ENCODE measurements at regions not wholly inside any gene's neighbourhood (a gene's known extent, or its start where the extent isn't known, plus 50 kb on each side); places are given as distances from the start of the nearest gene placed in this dataset.

DNA sequence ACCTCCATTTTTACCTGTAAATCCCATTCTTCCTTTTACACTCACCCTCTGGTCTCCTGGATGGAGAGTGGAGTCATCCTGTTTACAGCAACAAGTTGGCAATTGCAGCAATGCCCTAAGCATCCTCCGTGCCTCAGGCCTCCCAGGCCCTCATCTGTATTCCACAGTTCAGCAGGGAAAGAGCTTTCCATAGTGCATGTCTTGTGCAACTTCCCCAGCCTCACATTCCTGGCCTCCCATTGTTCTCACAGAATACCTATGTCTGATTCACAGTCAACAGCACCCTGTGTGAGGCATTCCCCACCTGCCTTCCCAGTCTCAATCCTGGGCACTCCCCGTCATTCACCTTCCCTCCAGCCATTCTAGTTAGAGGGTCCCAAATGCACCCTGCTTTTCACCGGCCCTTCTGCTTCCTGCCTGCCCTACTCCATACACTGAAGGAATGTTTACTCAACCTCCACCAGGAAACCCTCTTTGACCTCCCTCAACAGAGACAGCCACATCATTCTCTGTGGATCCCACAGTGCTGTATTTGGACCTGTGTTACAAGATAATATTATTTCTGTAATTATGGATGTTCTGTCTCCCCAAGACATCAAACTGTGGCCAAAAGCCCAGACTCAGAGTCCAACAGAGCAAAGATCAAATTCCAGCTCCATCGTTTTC is 405.7 kb downstream of the BUD13 start:
- Mint-ChIP-seq H3K27ac (peak overlapping the region; percentile 4), H3K4me1 (peaks cover 16% of the 10 kb centered on the region), H3K9me3 (peaks cover 17% of the 10 kb centered on the region; the same call in 2 of the 3 replicates), H3K36me3 (ENCODE audit: low read depth) (peaks cover 14% of the 10 kb centered on the region), H3K27me3 (ENCODE audit: insufficient read depth, low read depth, poor library complexity) (no peaks in the 10 kb centered on the region), H3K4me3 (no peak overlapping the region)
- H3K36me3 ChIP-seq (ENCODE audit: insufficient read depth) = no peaks in the 10 kb centered on the region
- H4K20me1 ChIP-seq (replicated peaks; ENCODE audit: insufficient read depth) = 0 out of 2 replicates have a peak, but pooled peaks cover 3% of the 10 kb centered on the region
- H3K4me3 ChIP-seq = no peak overlapping the region
- H3K79me2 ChIP-seq (replicated peaks; ENCODE audit: insufficient read depth) = 0 out of 2 replicates have a peak, but pooled peaks cover 3% of the 10 kb centered on the region
- no peaks in the 10 kb centered on the region for H3K27me3 ChIP-seq (ENCODE audit: insufficient read depth)
- TF ChIP-seq EZH2phosphoT487 (IDR thresholded peaks at IDR 0.05; ENCODE audit: unreplicated experiment) (no peak), JUNB (IDR thresholded peaks at IDR 0.05; ENCODE audit: unreplicated experiment) (no peak), EZH2 (IDR thresholded peaks at IDR 0.05; ENCODE audit: low read depth, unreplicated experiment) (no peak), ZNF114 (CRISPR knock-in tag; IDR thresholded peaks at IDR 0.05) (no peak), NANOG (IDR thresholded peaks at IDR 0.05; ENCODE audit: borderline replicate concordance) (no peak), STAT1 (IDR thresholded peaks at IDR 0.05; ENCODE audit: unreplicated experiment) (no peak), CREB1 (CRISPR knock-in tag; IDR thresholded peaks at IDR 0.05; ENCODE audit: low read depth) (no peak), ZNF331 (CRISPR knock-in tag; IDR thresholded peaks at IDR 0.05; ENCODE audit: low read depth) (no peak), POLR2AphosphoS5 (IDR thresholded peaks at IDR 0.05; ENCODE audit: low read depth) (no peak)
- TF ChIP-seq, protein P1, sequence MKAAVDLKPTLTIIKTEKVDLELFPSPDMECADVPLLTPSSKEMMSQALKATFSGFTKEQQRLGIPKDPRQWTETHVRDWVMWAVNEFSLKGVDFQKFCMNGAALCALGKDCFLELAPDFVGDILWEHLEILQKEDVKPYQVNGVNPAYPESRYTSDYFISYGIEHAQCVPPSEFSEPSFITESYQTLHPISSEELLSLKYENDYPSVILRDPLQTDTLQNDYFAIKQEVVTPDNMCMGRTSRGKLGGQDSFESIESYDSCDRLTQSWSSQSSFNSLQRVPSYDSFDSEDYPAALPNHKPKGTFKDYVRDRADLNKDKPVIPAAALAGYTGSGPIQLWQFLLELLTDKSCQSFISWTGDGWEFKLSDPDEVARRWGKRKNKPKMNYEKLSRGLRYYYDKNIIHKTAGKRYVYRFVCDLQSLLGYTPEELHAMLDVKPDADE (IDR thresholded peaks at IDR 0.05) = no peak
- TF ChIP-seq, protein P2, sequence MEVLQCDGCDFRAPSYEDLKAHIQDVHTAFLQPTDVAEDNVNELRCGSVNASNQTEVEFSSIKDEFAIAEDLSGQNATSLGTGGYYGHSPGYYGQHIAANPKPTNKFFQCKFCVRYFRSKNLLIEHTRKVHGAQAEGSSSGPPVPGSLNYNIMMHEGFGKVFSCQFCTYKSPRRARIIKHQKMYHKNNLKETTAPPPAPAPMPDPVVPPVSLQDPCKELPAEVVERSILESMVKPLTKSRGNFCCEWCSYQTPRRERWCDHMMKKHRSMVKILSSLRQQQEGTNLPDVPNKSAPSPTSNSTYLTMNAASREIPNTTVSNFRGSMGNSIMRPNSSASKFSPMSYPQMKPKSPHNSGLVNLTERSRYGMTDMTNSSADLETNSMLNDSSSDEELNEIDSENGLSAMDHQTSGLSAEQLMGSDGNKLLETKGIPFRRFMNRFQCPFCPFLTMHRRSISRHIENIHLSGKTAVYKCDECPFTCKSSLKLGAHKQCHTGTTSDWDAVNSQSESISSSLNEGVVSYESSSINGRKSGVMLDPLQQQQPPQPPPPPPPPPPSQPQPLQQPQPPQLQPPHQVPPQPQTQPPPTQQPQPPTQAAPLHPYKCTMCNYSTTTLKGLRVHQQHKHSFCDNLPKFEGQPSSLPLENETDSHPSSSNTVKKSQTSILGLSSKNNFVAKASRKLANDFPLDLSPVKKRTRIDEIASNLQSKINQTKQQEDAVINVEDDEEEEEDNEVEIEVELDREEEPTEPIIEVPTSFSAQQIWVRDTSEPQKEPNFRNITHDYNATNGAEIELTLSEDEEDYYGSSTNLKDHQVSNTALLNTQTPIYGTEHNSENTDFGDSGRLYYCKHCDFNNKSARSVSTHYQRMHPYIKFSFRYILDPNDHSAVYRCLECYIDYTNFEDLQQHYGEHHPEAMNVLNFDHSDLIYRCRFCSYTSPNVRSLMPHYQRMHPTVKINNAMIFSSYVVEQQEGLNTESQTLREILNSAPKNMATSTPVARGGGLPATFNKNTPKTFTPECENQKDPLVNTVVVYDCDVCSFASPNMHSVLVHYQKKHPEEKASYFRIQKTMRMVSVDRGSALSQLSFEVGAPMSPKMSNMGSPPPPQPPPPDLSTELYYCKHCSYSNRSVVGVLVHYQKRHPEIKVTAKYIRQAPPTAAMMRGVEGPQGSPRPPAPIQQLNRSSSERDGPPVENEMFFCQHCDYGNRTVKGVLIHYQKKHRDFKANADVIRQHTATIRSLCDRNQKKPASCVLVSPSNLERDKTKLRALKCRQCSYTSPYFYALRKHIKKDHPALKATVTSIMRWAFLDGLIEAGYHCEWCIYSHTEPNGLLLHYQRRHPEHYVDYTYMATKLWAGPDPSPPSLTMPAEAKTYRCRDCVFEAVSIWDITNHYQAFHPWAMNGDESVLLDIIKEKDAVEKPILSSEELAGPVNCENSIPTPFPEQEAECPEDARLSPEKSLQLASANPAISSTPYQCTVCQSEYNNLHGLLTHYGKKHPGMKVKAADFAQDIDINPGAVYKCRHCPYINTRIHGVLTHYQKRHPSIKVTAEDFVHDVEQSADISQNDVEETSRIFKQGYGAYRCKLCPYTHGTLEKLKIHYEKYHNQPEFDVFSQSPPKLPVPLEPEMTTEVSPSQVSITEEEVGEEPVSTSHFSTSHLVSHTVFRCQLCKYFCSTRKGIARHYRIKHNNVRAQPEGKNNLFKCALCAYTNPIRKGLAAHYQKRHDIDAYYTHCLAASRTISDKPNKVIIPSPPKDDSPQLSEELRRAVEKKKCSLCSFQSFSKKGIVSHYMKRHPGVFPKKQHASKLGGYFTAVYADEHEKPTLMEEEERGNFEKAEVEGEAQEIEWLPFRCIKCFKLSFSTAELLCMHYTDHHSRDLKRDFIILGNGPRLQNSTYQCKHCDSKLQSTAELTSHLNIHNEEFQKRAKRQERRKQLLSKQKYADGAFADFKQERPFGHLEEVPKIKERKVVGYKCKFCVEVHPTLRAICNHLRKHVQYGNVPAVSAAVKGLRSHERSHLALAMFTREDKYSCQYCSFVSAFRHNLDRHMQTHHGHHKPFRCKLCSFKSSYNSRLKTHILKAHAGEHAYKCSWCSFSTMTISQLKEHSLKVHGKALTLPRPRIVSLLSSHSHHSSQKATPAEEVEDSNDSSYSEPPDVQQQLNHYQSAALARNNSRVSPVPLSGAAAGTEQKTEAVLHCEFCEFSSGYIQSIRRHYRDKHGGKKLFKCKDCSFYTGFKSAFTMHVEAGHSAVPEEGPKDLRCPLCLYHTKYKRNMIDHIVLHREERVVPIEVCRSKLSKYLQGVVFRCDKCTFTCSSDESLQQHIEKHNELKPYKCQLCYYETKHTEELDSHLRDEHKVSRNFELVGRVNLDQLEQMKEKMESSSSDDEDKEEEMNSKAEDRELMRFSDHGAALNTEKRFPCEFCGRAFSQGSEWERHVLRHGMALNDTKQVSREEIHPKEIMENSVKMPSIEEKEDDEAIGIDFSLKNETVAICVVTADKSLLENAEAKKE (CRISPR knock-in tag; IDR thresholded peaks at IDR 0.05) = no peak
- TF ChIP-seq, protein P3, sequence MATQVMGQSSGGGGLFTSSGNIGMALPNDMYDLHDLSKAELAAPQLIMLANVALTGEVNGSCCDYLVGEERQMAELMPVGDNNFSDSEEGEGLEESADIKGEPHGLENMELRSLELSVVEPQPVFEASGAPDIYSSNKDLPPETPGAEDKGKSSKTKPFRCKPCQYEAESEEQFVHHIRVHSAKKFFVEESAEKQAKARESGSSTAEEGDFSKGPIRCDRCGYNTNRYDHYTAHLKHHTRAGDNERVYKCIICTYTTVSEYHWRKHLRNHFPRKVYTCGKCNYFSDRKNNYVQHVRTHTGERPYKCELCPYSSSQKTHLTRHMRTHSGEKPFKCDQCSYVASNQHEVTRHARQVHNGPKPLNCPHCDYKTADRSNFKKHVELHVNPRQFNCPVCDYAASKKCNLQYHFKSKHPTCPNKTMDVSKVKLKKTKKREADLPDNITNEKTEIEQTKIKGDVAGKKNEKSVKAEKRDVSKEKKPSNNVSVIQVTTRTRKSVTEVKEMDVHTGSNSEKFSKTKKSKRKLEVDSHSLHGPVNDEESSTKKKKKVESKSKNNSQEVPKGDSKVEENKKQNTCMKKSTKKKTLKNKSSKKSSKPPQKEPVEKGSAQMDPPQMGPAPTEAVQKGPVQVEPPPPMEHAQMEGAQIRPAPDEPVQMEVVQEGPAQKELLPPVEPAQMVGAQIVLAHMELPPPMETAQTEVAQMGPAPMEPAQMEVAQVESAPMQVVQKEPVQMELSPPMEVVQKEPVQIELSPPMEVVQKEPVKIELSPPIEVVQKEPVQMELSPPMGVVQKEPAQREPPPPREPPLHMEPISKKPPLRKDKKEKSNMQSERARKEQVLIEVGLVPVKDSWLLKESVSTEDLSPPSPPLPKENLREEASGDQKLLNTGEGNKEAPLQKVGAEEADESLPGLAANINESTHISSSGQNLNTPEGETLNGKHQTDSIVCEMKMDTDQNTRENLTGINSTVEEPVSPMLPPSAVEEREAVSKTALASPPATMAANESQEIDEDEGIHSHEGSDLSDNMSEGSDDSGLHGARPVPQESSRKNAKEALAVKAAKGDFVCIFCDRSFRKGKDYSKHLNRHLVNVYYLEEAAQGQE (IDR thresholded peaks at IDR 0.05; ENCODE audit: unreplicated experiment) = no peak
- TF ChIP-seq, protein P4, sequence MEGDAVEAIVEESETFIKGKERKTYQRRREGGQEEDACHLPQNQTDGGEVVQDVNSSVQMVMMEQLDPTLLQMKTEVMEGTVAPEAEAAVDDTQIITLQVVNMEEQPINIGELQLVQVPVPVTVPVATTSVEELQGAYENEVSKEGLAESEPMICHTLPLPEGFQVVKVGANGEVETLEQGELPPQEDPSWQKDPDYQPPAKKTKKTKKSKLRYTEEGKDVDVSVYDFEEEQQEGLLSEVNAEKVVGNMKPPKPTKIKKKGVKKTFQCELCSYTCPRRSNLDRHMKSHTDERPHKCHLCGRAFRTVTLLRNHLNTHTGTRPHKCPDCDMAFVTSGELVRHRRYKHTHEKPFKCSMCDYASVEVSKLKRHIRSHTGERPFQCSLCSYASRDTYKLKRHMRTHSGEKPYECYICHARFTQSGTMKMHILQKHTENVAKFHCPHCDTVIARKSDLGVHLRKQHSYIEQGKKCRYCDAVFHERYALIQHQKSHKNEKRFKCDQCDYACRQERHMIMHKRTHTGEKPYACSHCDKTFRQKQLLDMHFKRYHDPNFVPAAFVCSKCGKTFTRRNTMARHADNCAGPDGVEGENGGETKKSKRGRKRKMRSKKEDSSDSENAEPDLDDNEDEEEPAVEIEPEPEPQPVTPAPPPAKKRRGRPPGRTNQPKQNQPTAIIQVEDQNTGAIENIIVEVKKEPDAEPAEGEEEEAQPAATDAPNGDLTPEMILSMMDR (conservative IDR thresholded peaks at IDR 0.05; ENCODE audit: low read depth in 2 of 2) = no peak
- no peak overlapping the region for H2AFZ ChIP-seq
- DNase-seq (ENCODE audit: low spot score) = peak; percentile 75
- H3K27ac ChIP-seq (ENCODE audit: low read depth) = no peak overlapping the region; the same call in 1 of the 2 replicates
- H3K4me1 ChIP-seq (ENCODE audit: insufficient read depth) = peaks cover 14% of the 10 kb centered on the region
- no peaks in the 10 kb centered on the region for H3F3A ChIP-seq (replicated peaks; ENCODE audit: low read depth)
- ATAC-seq = peak; percentile 91
- peak overlapping the region; percentile 66 for H3K4me2 ChIP-seq
- H3K9me2 ChIP-seq (ENCODE audit: insufficient read depth) = no peaks in the 10 kb centered on the region
